ENCODE measurements at regions not wholly inside any gene's neighbourhood (a gene's known extent, or its start where the extent isn't known, plus 50 kb on each side); places are given as distances from the start of the nearest gene placed in this dataset.

- WGBS, 3 donors = 48 to 57% (median 52%) methylated on average over 9 of the region's 9 CpGs
- intact Hi-C loops (cut with DNase I) = no loop called here
- no peaks in the 10 kb centered on the region for H3K36me3 ChIP-seq
- DNase-seq = no peak
- TF ChIP-seq POLR2A (IDR thresholded peaks at IDR 0.05) = no peak
- no peak for TF ChIP-seq EP300 (IDR thresholded peaks at IDR 0.05)
- TF ChIP-seq CTCF (IDR thresholded peaks at IDR 0.05) = no peak
- no peaks in the 10 kb centered on the region for H3K4me1 ChIP-seq (ENCODE audit: insufficient read depth)
- no peaks in the 10 kb centered on the region for H3K27me3 ChIP-seq
- no peak overlapping the region for H3K4me3 ChIP-seq
- no peak overlapping the region for H3K27ac ChIP-seq
- H3K9me3 ChIP-seq = peaks cover 0 to under 1% of the 10 kb centered on the region in 2 donors
These were observed 208.5 kb downstream of the TMEM114 start for GRCh38 chr16:8381814-8382213.

DNA sequence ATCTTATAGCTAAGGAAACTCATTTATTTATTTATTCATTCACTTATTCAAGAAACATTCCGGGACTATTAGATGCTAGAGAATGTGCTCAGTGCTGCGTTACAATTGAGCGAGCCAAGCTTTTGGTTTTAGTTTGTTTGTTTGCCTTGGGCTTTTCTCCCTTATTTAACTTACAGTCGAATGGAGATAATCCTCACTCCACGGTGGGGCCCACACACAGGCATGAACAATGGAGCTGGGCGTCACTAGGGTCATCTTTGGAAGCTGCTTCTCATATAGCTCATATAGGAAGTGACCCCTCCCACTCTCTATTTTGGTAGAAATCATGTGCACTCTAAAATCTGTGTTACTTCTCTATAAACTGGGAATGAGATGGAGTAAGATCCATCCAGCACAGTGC is 210.0 kb downstream of the TMEM114 start:
- intact Hi-C loops (cut with DNase I) = no loop called here
- Histone ChIP-seq H3K4me1 (ENCODE audit: insufficient read depth) (no peaks in the 10 kb centered on the region), H3K27me3 (no peaks in the 10 kb centered on the region), H3K27ac (no peak overlapping the region), H3K9me3 (no peaks in the 10 kb centered on the region), H3K4me3 (no peak overlapping the region), H3K36me3 (no peaks in the 10 kb centered on the region)
- 67 to 70% (median 69%) methylated on average over 6 of the region's 6 CpGs for WGBS, 3 donors
- DNase-seq = no peak
- TF ChIP-seq POLR2A (IDR thresholded peaks at IDR 0.05) (no peak), CTCF (IDR thresholded peaks at IDR 0.05) (no peak), EP300 (IDR thresholded peaks at IDR 0.05) (no peak)

DNA sequence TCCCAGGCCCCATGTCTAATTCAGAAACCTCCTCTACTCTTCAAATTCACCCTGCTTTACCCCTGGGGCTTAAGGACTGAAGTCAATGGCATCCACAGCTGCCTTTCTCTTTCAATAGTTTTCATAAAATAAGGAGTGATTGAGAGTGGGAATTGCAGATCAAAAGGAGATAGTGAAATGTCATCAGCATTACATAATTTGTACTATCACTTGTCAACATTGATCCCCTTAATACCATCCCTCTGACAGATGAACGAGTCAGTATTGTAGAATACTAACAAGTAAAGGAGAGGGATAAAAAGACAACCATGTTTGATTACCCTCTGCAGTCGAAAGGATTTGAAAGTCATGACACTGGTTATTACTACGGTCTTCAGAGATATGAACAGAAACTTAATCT is 212.4 kb downstream of the TMEM114 start:
- H3K27ac ChIP-seq = no peak overlapping the region
- TF ChIP-seq CTCF (IDR thresholded peaks at IDR 0.05) (no peak), EP300 (IDR thresholded peaks at IDR 0.05) (no peak), POLR2A (IDR thresholded peaks at IDR 0.05) (no peak)
- H3K36me3 ChIP-seq = no peaks in the 10 kb centered on the region
- H3K27me3 ChIP-seq = no peaks in the 10 kb centered on the region
- H3K4me1 ChIP-seq (ENCODE audit: insufficient read depth) = no peaks in the 10 kb centered on the region
- DNase-seq = no peak
- intact Hi-C loops (cut with DNase I) = no loop called here
- WGBS, 3 donors = 72 to 87% (median 77%) methylated on average over 3 of the region's 3 CpGs
- no peaks in the 10 kb centered on the region for H3K9me3 ChIP-seq
- no peak overlapping the region for H3K4me3 ChIP-seq

DNA sequence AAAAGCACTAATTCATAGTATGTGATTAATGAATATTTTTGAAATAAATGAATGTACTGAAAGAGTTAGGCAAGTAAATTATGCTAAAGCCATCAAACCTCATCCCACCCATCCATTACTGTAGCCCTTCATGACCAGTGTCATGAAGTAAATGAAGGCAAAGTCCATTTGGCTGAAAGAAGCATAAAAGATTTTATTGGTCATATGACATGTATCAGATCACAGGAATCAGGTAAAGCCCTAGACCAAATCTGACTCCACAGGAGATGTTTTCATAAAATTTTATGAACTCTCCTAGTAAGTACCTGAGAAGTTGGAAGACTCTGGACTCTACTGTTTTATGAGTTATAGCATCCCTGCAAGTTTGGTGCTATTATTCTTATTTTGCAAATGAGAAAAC is 213.5 kb downstream of the TMEM114 start:
- H3K4me1 ChIP-seq (ENCODE audit: insufficient read depth) = no peaks in the 10 kb centered on the region
- no peaks in the 10 kb centered on the region for H3K9me3 ChIP-seq
- intact Hi-C loops (cut with DNase I) = no loop called here
- H3K4me3 ChIP-seq = no peak overlapping the region
- no peak overlapping the region for H3K27ac ChIP-seq
- H3K27me3 ChIP-seq = no peaks in the 10 kb centered on the region
- no peaks in the 10 kb centered on the region for H3K36me3 ChIP-seq
- DNase-seq = no peak
- TF ChIP-seq POLR2A (IDR thresholded peaks at IDR 0.05) = no peak
- no peak for TF ChIP-seq EP300 (IDR thresholded peaks at IDR 0.05)
- no peak for TF ChIP-seq CTCF (IDR thresholded peaks at IDR 0.05)

- intact Hi-C loops (cut with DNase I) = no loop called here
- H3K4me1 ChIP-seq (ENCODE audit: insufficient read depth) = no peaks in the 10 kb centered on the region
- H3K4me3 ChIP-seq = no peak overlapping the region
- 54 to 64% (median 59%) methylated on average over 2 of the region's 2 CpGs for WGBS, 3 donors
- no peak overlapping the region for H3K27ac ChIP-seq
- DNase-seq = no peak
- no peak for TF ChIP-seq CTCF (IDR thresholded peaks at IDR 0.05)
- TF ChIP-seq POLR2A (IDR thresholded peaks at IDR 0.05) = no peak
- no peak for TF ChIP-seq EP300 (IDR thresholded peaks at IDR 0.05)
- H3K27me3 ChIP-seq = no peaks in the 10 kb centered on the region
- no peaks in the 10 kb centered on the region for H3K36me3 ChIP-seq
- no peaks in the 10 kb centered on the region for H3K9me3 ChIP-seq
These were observed 213.9 kb downstream of the TMEM114 start for GRCh38 chr16:8376430-8376829.

Data from ovary (tissue), 7 donors.